ENCODE measurements at regions not wholly inside any gene's neighbourhood (a gene's known extent, or its start where the extent isn't known, plus 50 kb on each side); places are given as distances from the start of the nearest gene placed in this dataset.

GRCh38 chr4:85058551-85058950 is 92.1 kb upstream of the WDFY3 start:
- no peaks in the 10 kb centered on the region for H3K9me3 ChIP-seq (ENCODE audit: control insufficient read depth, insufficient read depth, low read length)
- no peak overlapping the region for H3K4me3 ChIP-seq (ENCODE audit: low read depth, low read length)
- POLR2A ChIA-PET: no interaction called here
- TF ChIP-seq CTCF (IDR thresholded peaks at IDR 0.05; ENCODE audit: low read depth, low read length): no peak
- H3K27ac ChIP-seq (ENCODE audit: low read depth, low read length): no peak overlapping the region
- CTCF ChIA-PET: interaction anchor here (1.2 kb wide), 1 partner anchor 89 kb away, joined by 3 read pairs; no protein-coding TSS in a partner anchor
- H3K27me3 ChIP-seq (ENCODE audit: control insufficient read depth, insufficient read depth, low read length): no peaks in the 10 kb centered on the region
- no peak for DNase-seq (ENCODE audit: low read depth, low spot score)

GRCh38 chr4:85061974-85062373 is 95.5 kb upstream of the WDFY3 start:
- DNase-seq (ENCODE audit: low read depth, low spot score): no peak
- Histone ChIP-seq H3K4me3 (ENCODE audit: low read depth, low read length) (no peak overlapping the region), H3K27ac (ENCODE audit: low read depth, low read length) (no peak overlapping the region), H3K9me3 (ENCODE audit: control insufficient read depth, insufficient read depth, low read length) (no peaks in the 10 kb centered on the region), H3K27me3 (ENCODE audit: control insufficient read depth, insufficient read depth, low read length) (no peaks in the 10 kb centered on the region)
- no peak for TF ChIP-seq CTCF (IDR thresholded peaks at IDR 0.05; ENCODE audit: low read depth, low read length)
- POLR2A ChIA-PET: no interaction called here
- CTCF ChIA-PET: interaction anchor here (1.3 to 1.5 kb wide), 2 partner anchors 23 to 558 kb away, joined by 3 read pairs; no protein-coding TSS in a partner anchor

GRCh38 chr4:85062466-85062865 is 96.0 kb upstream of the WDFY3 start:
- no peak for TF ChIP-seq CTCF (IDR thresholded peaks at IDR 0.05; ENCODE audit: low read depth, low read length)
- CTCF ChIA-PET: interaction anchor here (1.3 kb wide), 1 partner anchor 559 kb away, joined by 3 read pairs; no protein-coding TSS in a partner anchor
- no peaks in the 10 kb centered on the region for H3K9me3 ChIP-seq (ENCODE audit: control insufficient read depth, insufficient read depth, low read length)
- no peak for DNase-seq (ENCODE audit: low read depth, low spot score)
- H3K27ac ChIP-seq (ENCODE audit: low read depth, low read length): no peak overlapping the region
- H3K4me3 ChIP-seq (ENCODE audit: low read depth, low read length): no peak overlapping the region
- no peaks in the 10 kb centered on the region for H3K27me3 ChIP-seq (ENCODE audit: control insufficient read depth, insufficient read depth, low read length)
- POLR2A ChIA-PET: no interaction called here

- no peaks in the 10 kb centered on the region for H3K27me3 ChIP-seq (ENCODE audit: control insufficient read depth, insufficient read depth, low read length)
- H3K9me3 ChIP-seq (ENCODE audit: control insufficient read depth, insufficient read depth, low read length): no peaks in the 10 kb centered on the region
- TF ChIP-seq CTCF (IDR thresholded peaks at IDR 0.05; ENCODE audit: low read depth, low read length): no peak
- POLR2A ChIA-PET: no interaction called here
- no peak overlapping the region for H3K27ac ChIP-seq (ENCODE audit: low read depth, low read length)
- CTCF ChIA-PET: interaction anchor here (1.0 kb wide), 1 partner anchor 17 kb away, joined by 3 read pairs; no protein-coding TSS in a partner anchor
- no peak overlapping the region for H3K4me3 ChIP-seq (ENCODE audit: low read depth, low read length)
- DNase-seq (ENCODE audit: low read depth, low spot score): no peak
These were observed 100.9 kb upstream of the WDFY3 start for GRCh38 chr4:85067342-85067741.

GRCh38 chr4:85078016-85078415 is 111.5 kb upstream of the WDFY3 start:
- no peak for TF ChIP-seq CTCF (IDR thresholded peaks at IDR 0.05; ENCODE audit: low read depth, low read length)
- ChIA-PET CTCF (interaction anchor here (0.9 kb wide), 1 partner anchor 670 kb away, joined by 3 read pairs; no protein-coding TSS in a partner anchor), POLR2A (no interaction called here)
- no peaks in the 10 kb centered on the region for H3K27me3 ChIP-seq (ENCODE audit: control insufficient read depth, insufficient read depth, low read length)
- H3K4me3 ChIP-seq (ENCODE audit: low read depth, low read length): no peak overlapping the region
- H3K27ac ChIP-seq (ENCODE audit: low read depth, low read length): no peak overlapping the region
- no peaks in the 10 kb centered on the region for H3K9me3 ChIP-seq (ENCODE audit: control insufficient read depth, insufficient read depth, low read length)
- no peak for DNase-seq (ENCODE audit: low read depth, low spot score)
